Heart left ventricle (tissue), 13 donors: ENCODE measurements at regions not wholly inside any gene's neighbourhood (a gene's known extent, or its start where the extent isn't known, plus 50 kb on each side); places are given as distances from the start of the nearest gene placed in this dataset.

Source experiments
- POLR2A ChIP-seq, 2 donors: fragments of 450-650 bp; IDR thresholded peaks; one replicate each; pipeline ENCODE4 v1.6.1; 2017; ENCODE audit warnings: antibody characterized with exemption in 2 of 2, mild to moderate bottlenecking in 2 of 2, moderate library complexity in 2 of 2
- TF ChIP-seq, protein P1 (sequence below), 12 donors: fragments of 200-600 bp; sonication (generic) in 4 of 12; IDR thresholded peaks; one replicate each; pipeline versions ENCODE4 v1.5.0 to v1.8.0; 2018 to 2022; ENCODE audit warnings: antibody characterized with exemption in 12 of 12, mild to moderate bottlenecking in 5 of 12
- donor health status: ischemic (EF 13 %, LVEDD 7.1; RV severe dilation, severe dysfunction).
- donor health status: DM: no; HTN: yes; CAD: no.
- donor health status: DM: no; HTN: no; CAD: no.
- donor health status: ischemic (EF 25% LVEDD 6.9; RV normal size, moderate dysfunction).
- donor health status: ischemic (EF 25% LVEDD 5.7; RV mildly dilated, moderate dysfunction).
- donor health status: ischemic (EF 35%, LVEDD 5.7; RV mildly dilated, moderate dysfunction).
- donor health status: nonischemic (EF 11% LVEDD 7.7; RV severe dilation, severe dysfunction).
- donor health status: DM: yes; HTN: yes; CAD: no.
- donor health status: PGD.
- donor health status: ischemic (EF 29% LVEDD 5.4; RV normal size, mild dysfunction).
- donor health status: nonischemic (EF 23%, LVEDD 6.1; RV moderate dilation, normal function).

DNA sequence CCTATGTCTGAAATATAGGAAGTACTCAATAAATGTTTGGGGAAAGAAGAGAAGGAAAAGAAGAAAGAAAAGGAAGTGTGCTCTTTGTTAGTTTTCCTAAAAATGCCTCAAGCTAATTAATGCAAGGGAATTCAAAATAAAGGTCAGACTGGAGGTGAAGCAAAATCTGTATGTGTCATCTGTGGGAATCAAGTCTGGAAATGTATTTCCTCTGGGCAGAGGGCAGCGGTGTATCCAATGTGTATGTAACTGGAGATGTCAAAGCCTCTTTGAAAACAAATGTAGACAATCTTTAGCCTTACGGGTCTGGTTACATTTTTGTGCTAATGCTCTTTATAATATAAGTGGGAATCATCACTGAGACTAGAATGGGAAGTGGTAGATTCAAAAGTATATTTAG lies 471.4 kb downstream of the MAN2A1 start:
- TF ChIP-seq, protein P1, sequence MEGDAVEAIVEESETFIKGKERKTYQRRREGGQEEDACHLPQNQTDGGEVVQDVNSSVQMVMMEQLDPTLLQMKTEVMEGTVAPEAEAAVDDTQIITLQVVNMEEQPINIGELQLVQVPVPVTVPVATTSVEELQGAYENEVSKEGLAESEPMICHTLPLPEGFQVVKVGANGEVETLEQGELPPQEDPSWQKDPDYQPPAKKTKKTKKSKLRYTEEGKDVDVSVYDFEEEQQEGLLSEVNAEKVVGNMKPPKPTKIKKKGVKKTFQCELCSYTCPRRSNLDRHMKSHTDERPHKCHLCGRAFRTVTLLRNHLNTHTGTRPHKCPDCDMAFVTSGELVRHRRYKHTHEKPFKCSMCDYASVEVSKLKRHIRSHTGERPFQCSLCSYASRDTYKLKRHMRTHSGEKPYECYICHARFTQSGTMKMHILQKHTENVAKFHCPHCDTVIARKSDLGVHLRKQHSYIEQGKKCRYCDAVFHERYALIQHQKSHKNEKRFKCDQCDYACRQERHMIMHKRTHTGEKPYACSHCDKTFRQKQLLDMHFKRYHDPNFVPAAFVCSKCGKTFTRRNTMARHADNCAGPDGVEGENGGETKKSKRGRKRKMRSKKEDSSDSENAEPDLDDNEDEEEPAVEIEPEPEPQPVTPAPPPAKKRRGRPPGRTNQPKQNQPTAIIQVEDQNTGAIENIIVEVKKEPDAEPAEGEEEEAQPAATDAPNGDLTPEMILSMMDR (IDR thresholded peaks at IDR 0.05) = no peak
- TF ChIP-seq POLR2A (IDR thresholded peaks at IDR 0.05) = no peak
